OCI-LY3 (cell line): ENCODE measurements at regions not wholly inside any gene's neighbourhood (a gene's known extent, or its start where the extent isn't known, plus 50 kb on each side); places are given as distances from the start of the nearest gene placed in this dataset.
A peak's percentile ranks its signal among the peaks of the same experiment; 100 is the strongest.

ENCODE experiments used
- H2AFZ ChIP-seq: fragments of 200-600, 300-600 bp; shearing (Covaris generic); 2 replicates; pipeline ENCODE4 v1.6.0; 2014; ENCODE audit warnings: antibody characterized with exemption, low read depth, low read length
- H3K27ac ChIP-seq: fragments of 200-600, 300-600 bp; sonication (generic); 2 replicates; pipeline ENCODE4 v1.5.1; 2014; ENCODE audit warnings: mild to moderate bottlenecking, low read length, moderate library complexity, mixed read lengths
- H3K27me3 ChIP-seq: fragments of 200-600, 300-600 bp; sonication (generic); 2 replicates; pipeline ENCODE4 v1.6.1; 2014; ENCODE audit warnings: low read depth, low read length, mixed read lengths
- H3K36me3 ChIP-seq: fragments of 200-600, 300-600 bp; sonication (generic); replicated peaks from 2 replicates; pipeline ENCODE3; 2014; ENCODE audit warnings: low read depth, low read length, mixed read lengths
- H3K4me1 ChIP-seq: fragments of 300-600, 200-600 bp; sonication (generic); 2 replicates; pipeline ENCODE4 v1.6.1; 2014; ENCODE audit warnings: low read length, mixed read lengths
- H3K4me2 ChIP-seq: fragments of 200-600, 300-600 bp; sonication (generic); 2 replicates; pipeline ENCODE4 v1.6.1; 2014; ENCODE audit warnings: low read length, mixed read lengths
- H3K4me3 ChIP-seq: fragments of 300-600, 200-600 bp; sonication (generic); 2 replicates; pipeline ENCODE4 v1.5.1; 2014; ENCODE audit warnings: antibody characterized with exemption, mild to moderate bottlenecking, low read length, moderate library complexity
- H3K79me2 ChIP-seq: fragments of 300-600, 200-600 bp; shearing (Covaris generic); 2 replicates; pipeline ENCODE4 v1.6.1; 2014; ENCODE audit warnings: mild to moderate bottlenecking, low read length, mixed read lengths
- H3K9ac ChIP-seq: fragments of 300-600, 200-600 bp; shearing (Covaris generic); 2 replicates; pipeline ENCODE4 v1.6.0; 2014; ENCODE audit warnings: mild to moderate bottlenecking, low read length, moderate library complexity
- H3K9me3 ChIP-seq: fragments of 200-600, 300-600 bp; shearing (Covaris generic); 2 replicates; pipeline ENCODE4 v1.6.1; 2014; ENCODE audit warnings: low read length, mixed read lengths; ENCODE audit not compliant: insufficient read depth
- H4K20me1 ChIP-seq: fragments of 200-600, 300-600 bp; sonication (generic); 2 replicates; pipeline ENCODE4 v1.6.1; 2016; ENCODE audit warnings: low read length, mixed read lengths; ENCODE audit not compliant: insufficient read depth
- CTCF ChIP-seq: fragments of 200-600, 300-600 bp; sonication (generic); IDR thresholded peaks from 2 replicates; pipeline ENCODE4 v1.5.1; 2014; ENCODE audit warnings: antibody characterized with exemption, low read length, low read depth
- EZH2phosphoT487 ChIP-seq: fragments of 200-600 bp; shearing (Covaris generic); IDR thresholded peaks from 2 replicates; pipeline ENCODE4 v1.6.1; 2018; ENCODE audit warnings: antibody characterized with exemption, mixed run types, low read depth

GRCh38 chr9:74309654-74310053 is 187.5 kb upstream of the RORB start:
- H3K79me2 ChIP-seq = no peaks in the 10 kb centered on the region
- no peak overlapping the region for H2AFZ ChIP-seq
- H3K27me3 ChIP-seq = no peaks in the 10 kb centered on the region
- no peak overlapping the region for H3K9ac ChIP-seq
- TF ChIP-seq CTCF (peak; percentile 22), EZH2phosphoT487 (no peak)
- no peaks in the 10 kb centered on the region for H3K36me3 ChIP-seq
- no peaks in the 10 kb centered on the region for H4K20me1 ChIP-seq
- no peak overlapping the region for H3K4me3 ChIP-seq
- no peak overlapping the region for H3K4me2 ChIP-seq
- H3K4me1 ChIP-seq = no peaks in the 10 kb centered on the region
- H3K27ac ChIP-seq = no peak overlapping the region
- no peaks in the 10 kb centered on the region for H3K9me3 ChIP-seq

- H3K4me3 ChIP-seq = no peak overlapping the region
- no peaks in the 10 kb centered on the region for H3K27me3 ChIP-seq
- no peaks in the 10 kb centered on the region for H3K9me3 ChIP-seq
- no peak overlapping the region for H2AFZ ChIP-seq
- no peak overlapping the region for H3K27ac ChIP-seq
- H3K9ac ChIP-seq = no peak overlapping the region
- TF ChIP-seq EZH2phosphoT487 = no peak
- TF ChIP-seq CTCF = no peak
- H3K36me3 ChIP-seq = no peaks in the 10 kb centered on the region
- no peaks in the 10 kb centered on the region for H3K79me2 ChIP-seq
- no peaks in the 10 kb centered on the region for H3K4me1 ChIP-seq
- H4K20me1 ChIP-seq = no peaks in the 10 kb centered on the region
- H3K4me2 ChIP-seq = no peak overlapping the region
Observed at GRCh38 chr9:74317235-74317634, 179.9 kb upstream of the RORB start.

- Histone ChIP-seq H3K4me2 (no peak overlapping the region), H3K9ac (no peak overlapping the region), H3K27me3 (no peaks in the 10 kb centered on the region), H3K4me1 (no peaks in the 10 kb centered on the region), H4K20me1 (no peaks in the 10 kb centered on the region), H3K9me3 (no peaks in the 10 kb centered on the region), H3K4me3 (no peak overlapping the region), H3K36me3 (no peaks in the 10 kb centered on the region), H3K79me2 (no peaks in the 10 kb centered on the region), H3K27ac (no peak overlapping the region), H2AFZ (no peak overlapping the region)
- TF ChIP-seq EZH2phosphoT487 (no peak), CTCF (no peak)
Observed at GRCh38 chr9:74321396-74321795, 175.7 kb upstream of the RORB start.

- TF ChIP-seq CTCF (no peak), EZH2phosphoT487 (no peak)
- Histone ChIP-seq H3K4me2 (0 out of 2 replicates have a peak overlapping the region, but pooled peaks have one; percentile 6), H3K79me2 (no peaks in the 10 kb centered on the region), H4K20me1 (no peaks in the 10 kb centered on the region), H3K27ac (no peak overlapping the region), H3K9ac (no peak overlapping the region), H2AFZ (no peak overlapping the region), H3K4me1 (no peaks in the 10 kb centered on the region), H3K9me3 (no peaks in the 10 kb centered on the region), H3K27me3 (no peaks in the 10 kb centered on the region), H3K4me3 (no peak overlapping the region), H3K36me3 (no peaks in the 10 kb centered on the region)
Observed at GRCh38 chr9:74322661-74323314, 174.3 kb upstream of the RORB start.
